Kidney (tissue), 13 donors: ENCODE measurements at regions not wholly inside any gene's neighbourhood (a gene's known extent, or its start where the extent isn't known, plus 50 kb on each side); places are given as distances from the start of the nearest gene placed in this dataset.

Experiments used
- DNase-seq, 5 donors: peaks; one replicate each; pipeline ENCODE4 v3.0.0-alpha.2; 2013 to 2020
- FAIRE-seq: peaks from 2 replicates; lab custom pipeline; 2012; peaks lifted over from hg19 to GRCh38; lab: Jason Lieb, UNC
- H3K27ac ChIP-seq, 2 donors: one replicate each; pipeline ENCODE4 v1.7.0; 2013; ENCODE audit warnings: low read depth in 2 of 2, low read length in 2 of 2, inconsistent platforms in 1 of 2
- H3K27me3 ChIP-seq: one replicate; pipeline ENCODE4 v1.7.1; 2013; ENCODE audit warnings: low read length, inconsistent platforms; ENCODE audit not compliant: control insufficient read depth, insufficient read depth
- H3K36me3 ChIP-seq, 3 donors: one replicate each; pipeline versions ENCODE4 v1.7.0 to v1.7.1; 2013; ENCODE audit warnings: low read length in 3 of 3, control low read depth in 1 of 3, inconsistent platforms in 1 of 3; ENCODE audit not compliant: insufficient read depth in 3 of 3, control insufficient read depth in 2 of 3
- H3K4me1 ChIP-seq, 3 donors: one replicate each; pipeline versions ENCODE4 v1.7.0 to v1.7.1; 2013; ENCODE audit warnings: low read length in 3 of 3, inconsistent platforms in 1 of 3, low read depth in 1 of 3; ENCODE audit not compliant: control insufficient read depth in 2 of 3, insufficient read depth in 2 of 3
- H3K4me3 ChIP-seq, 3 donors: one replicate each; pipeline versions ENCODE4 v1.7.0 to v1.8.1; 2013; ENCODE audit warnings: low read length in 3 of 3, control low read depth in 1 of 3, inconsistent platforms in 1 of 3
- H3K9ac ChIP-seq, 3 donors: one replicate each; pipeline versions ENCODE4 v1.7.0 to v1.7.1; 2013; ENCODE audit warnings: low read length in 3 of 3, control low read depth in 1 of 3, inconsistent platforms in 1 of 3
- H3K9me3 ChIP-seq, 3 donors: one replicate each; pipeline versions ENCODE4 v1.7.0 to v1.7.1; 2013; ENCODE audit warnings: low read length in 3 of 3, control low read depth in 1 of 3, inconsistent platforms in 1 of 3; ENCODE audit not compliant: control insufficient read depth in 2 of 3, insufficient read depth in 1 of 3
- intact Hi-C: fragments of 100-400 bp; cut with DNase I; formaldehyde crosslinking; loops from one replicate; pipeline ENCODE4 v1.11.1; 2022
- TF ChIP-seq, protein P1 (sequence below): IDR thresholded peaks from 3 replicates; pipeline ENCODE4 v1.5.1; 2012; ENCODE audit warnings: mild to moderate bottlenecking, moderate library complexity, borderline replicate concordance; ENCODE audit not compliant: insufficient read depth; ENCODE audit errors: extremely low read depth
- donor health status: control.
- donor health status: control.
- donor health status: control.
- donor health status: control.
- donor health status: control.
- donor health status: DM: yes; HTN: yes; CAD: no.
- donor health status: Normal renal cell carcinoma (clear cell type).

DNA sequence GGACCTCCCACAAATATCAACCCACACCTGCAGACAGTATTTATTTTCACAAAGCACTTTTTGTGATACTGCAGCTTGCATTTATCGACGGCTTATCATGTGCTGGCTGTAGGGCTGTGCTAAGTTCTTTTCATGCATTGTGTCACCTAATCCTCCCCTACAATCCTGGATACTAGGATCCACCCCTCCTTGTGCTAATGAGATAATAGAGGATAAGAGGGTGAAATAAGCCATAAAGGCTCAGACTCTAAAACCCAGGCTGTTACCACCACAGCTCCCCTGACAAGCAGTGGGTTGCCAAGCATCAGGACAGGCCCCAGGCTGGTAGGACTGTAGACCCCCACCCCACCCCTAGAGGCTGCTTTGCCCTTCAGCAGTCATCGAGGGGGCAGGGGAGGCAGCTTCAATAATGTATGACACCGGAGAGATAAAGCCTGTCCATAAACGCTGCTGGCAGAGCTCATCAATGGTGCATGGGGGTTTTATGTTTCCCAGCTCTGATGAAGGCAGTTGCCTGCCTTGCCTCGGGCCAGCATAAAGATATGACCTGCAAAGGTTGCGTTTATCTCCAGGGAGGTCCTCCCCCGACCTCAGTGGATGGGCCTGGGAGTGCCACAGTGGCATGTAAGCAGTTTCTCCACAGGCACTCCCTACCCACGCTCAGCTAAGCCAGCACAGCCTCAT is 73.9 kb upstream of the C16orf82 start:
- peak in 3 of 5 donors; percentile 8 to 35 (median 9) for DNase-seq
- no peak for FAIRE-seq
- no peaks in the 10 kb centered on the region for H3K36me3 ChIP-seq
- H3K27ac ChIP-seq: no peak overlapping the region
- H3K4me1 ChIP-seq: no peaks in the 10 kb centered on the region
- H3K9ac ChIP-seq: no peak overlapping the region
- TF ChIP-seq, protein P1, sequence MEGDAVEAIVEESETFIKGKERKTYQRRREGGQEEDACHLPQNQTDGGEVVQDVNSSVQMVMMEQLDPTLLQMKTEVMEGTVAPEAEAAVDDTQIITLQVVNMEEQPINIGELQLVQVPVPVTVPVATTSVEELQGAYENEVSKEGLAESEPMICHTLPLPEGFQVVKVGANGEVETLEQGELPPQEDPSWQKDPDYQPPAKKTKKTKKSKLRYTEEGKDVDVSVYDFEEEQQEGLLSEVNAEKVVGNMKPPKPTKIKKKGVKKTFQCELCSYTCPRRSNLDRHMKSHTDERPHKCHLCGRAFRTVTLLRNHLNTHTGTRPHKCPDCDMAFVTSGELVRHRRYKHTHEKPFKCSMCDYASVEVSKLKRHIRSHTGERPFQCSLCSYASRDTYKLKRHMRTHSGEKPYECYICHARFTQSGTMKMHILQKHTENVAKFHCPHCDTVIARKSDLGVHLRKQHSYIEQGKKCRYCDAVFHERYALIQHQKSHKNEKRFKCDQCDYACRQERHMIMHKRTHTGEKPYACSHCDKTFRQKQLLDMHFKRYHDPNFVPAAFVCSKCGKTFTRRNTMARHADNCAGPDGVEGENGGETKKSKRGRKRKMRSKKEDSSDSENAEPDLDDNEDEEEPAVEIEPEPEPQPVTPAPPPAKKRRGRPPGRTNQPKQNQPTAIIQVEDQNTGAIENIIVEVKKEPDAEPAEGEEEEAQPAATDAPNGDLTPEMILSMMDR: no peak
- peaks cover 0 to 8% (median 0%) of the 10 kb centered on the region in 3 donors for H3K9me3 ChIP-seq
- intact Hi-C loops: no loop called here
- no peaks in the 10 kb centered on the region for H3K27me3 ChIP-seq
- H3K4me3 ChIP-seq: no peak overlapping the region

DNA sequence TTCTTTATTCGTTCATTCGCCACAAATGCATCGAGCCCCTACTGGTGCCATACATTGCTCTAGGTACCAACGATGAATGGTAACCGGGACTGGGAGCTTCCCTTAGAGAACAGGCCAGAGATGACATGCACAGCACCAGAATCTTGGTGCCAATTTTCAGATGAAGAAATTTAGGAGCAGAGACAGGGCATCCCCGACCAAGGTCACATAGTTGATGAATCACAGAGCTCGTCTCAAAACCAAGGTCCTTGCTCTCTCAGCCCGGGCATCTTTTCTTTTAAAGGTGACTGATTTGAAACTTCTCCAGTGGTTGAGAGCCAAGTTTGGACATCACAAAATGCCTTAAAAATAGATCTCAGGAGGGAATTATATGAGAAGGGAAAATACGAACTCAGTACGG is 73.2 kb upstream of the C16orf82 start:
- intact Hi-C loops: no loop called here
- H3K27ac ChIP-seq: no peak overlapping the region
- H3K9ac ChIP-seq: no peak overlapping the region
- H3K4me3 ChIP-seq: no peak overlapping the region
- H3K27me3 ChIP-seq: no peaks in the 10 kb centered on the region
- no peaks in the 10 kb centered on the region for H3K4me1 ChIP-seq
- DNase-seq (no peak), FAIRE-seq (no peak)
- TF ChIP-seq, protein P1: no peak
- H3K9me3 ChIP-seq: peaks cover 0 to 8% (median 0%) of the 10 kb centered on the region in 3 donors
- H3K36me3 ChIP-seq: no peaks in the 10 kb centered on the region

DNA sequence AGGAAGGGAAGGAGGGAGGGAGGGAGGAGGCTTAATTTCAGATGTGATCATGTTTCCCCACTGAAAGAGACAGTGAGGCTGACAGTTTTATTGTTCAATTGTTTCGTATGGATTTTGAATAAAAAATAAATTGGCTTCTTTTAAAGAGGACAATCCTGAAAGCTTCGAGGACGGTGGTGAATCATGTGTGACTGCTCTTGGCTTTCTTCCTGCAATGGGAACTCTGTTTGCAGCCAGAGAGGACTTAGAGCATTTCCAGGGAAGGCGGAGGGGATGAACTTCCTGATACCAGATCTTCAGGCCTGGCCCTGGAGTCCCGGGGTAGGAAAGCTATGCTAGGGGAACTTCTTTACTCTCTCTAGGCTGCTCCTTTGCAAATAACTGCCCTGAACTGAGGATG is 72.8 kb upstream of the C16orf82 start:
- intact Hi-C loops: no loop called here

More for the DNA sequence above, 72.8 kb upstream of the C16orf82 start:
- Histone ChIP-seq H3K9me3 (peaks cover 0 to 8% (median 0%) of the 10 kb centered on the region in 3 donors), H3K4me3 (no peak overlapping the region), H3K27ac (no peak overlapping the region), H3K36me3 (no peaks in the 10 kb centered on the region), H3K4me1 (no peaks in the 10 kb centered on the region), H3K27me3 (no peaks in the 10 kb centered on the region), H3K9ac (no peak overlapping the region)
- DNase-seq: peak in 2 of 5 donors; percentile 17 to 49
- TF ChIP-seq, protein P1: no peak
- FAIRE-seq: no peak
